ENCODE measurements at regions not wholly inside any gene's neighbourhood (a gene's known extent, or its start where the extent isn't known, plus 50 kb on each side); places are given as distances from the start of the nearest gene placed in this dataset.

DNA sequence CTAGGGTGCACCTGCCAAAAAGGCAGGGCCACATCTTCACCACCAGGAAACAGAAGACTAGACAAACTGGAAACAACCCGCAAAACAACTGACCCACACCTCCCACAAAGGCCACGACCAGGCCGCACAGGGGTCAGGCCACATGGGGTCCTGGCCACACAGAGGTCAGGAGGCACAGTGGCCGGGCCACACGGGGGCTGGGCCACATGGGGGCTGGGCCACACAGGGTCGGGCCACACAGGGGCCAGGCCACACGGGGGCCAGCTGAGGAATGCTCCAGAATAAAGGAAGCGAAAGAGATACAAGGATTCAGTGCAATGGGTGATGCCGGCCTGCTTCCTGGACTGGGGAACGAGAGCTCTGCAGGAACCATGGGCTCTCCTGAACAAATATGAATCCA is 91.6 kb downstream of the OLFM1 start:
- TF ChIP-seq, protein P1, sequence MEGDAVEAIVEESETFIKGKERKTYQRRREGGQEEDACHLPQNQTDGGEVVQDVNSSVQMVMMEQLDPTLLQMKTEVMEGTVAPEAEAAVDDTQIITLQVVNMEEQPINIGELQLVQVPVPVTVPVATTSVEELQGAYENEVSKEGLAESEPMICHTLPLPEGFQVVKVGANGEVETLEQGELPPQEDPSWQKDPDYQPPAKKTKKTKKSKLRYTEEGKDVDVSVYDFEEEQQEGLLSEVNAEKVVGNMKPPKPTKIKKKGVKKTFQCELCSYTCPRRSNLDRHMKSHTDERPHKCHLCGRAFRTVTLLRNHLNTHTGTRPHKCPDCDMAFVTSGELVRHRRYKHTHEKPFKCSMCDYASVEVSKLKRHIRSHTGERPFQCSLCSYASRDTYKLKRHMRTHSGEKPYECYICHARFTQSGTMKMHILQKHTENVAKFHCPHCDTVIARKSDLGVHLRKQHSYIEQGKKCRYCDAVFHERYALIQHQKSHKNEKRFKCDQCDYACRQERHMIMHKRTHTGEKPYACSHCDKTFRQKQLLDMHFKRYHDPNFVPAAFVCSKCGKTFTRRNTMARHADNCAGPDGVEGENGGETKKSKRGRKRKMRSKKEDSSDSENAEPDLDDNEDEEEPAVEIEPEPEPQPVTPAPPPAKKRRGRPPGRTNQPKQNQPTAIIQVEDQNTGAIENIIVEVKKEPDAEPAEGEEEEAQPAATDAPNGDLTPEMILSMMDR (IDR thresholded peaks at IDR 0.05) = no peak
- TF ChIP-seq POLR2A (IDR thresholded peaks at IDR 0.05) = no peak
